GM18858 (cell line): ENCODE measurements at regions not wholly inside any gene's neighbourhood (a gene's known extent, or its start where the extent isn't known, plus 50 kb on each side); places are given as distances from the start of the nearest gene placed in this dataset.

Source experiments
- ATAC-seq: cut with Tn5 transposase; IDR thresholded peaks from one replicate; pipeline ENCODE4 v1.9.1; 2021; ENCODE audit not compliant: unreplicated experiment

GRCh38 chr5:165808335-165808734, 2302.9 kb downstream of the MAT2B start:
- no peak for ATAC-seq

GRCh38 chr5:165809914-165810313, 2304.5 kb downstream of the MAT2B start:
- no peak for ATAC-seq

DNA sequence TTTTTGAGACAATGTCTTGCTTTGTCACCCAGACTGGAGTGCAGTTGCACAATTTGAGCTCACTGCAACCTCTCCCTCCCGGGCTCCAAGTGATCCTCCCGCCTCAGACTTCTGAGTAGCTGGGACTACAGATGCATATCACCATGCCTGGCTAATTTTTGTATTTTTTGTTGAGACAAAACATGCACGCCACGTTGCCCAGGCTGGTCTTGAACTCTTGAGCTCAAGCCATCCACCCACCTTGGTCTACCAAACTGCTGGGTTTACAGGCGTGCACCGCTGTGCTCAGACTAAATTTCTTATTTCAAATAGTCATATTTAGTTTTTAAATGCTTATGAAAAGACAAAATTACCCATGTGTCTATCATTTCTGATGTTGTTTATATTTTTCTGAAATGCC, 2324.1 kb downstream of the MAT2B start:
- no peak for ATAC-seq

DNA sequence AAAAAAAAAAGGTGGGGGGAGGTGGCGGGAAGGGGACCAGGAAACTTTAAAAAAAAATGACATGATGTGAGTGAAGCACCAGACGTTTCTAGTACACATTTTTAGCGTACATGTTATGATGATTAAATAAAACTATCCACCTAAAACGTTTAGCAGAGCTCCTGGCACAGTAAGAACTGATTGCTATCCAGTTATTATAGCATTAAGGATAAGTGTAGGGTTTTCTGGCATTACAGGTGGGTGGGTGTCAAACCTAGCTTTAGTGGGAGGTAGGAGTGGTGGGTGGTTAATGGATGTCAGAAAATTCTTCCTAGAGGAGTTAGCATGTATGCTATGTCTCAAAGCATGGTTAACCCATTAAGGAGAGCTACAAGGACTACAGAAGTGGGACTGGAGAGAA, 2329.5 kb downstream of the MAT2B start:
- no peak for ATAC-seq

DNA sequence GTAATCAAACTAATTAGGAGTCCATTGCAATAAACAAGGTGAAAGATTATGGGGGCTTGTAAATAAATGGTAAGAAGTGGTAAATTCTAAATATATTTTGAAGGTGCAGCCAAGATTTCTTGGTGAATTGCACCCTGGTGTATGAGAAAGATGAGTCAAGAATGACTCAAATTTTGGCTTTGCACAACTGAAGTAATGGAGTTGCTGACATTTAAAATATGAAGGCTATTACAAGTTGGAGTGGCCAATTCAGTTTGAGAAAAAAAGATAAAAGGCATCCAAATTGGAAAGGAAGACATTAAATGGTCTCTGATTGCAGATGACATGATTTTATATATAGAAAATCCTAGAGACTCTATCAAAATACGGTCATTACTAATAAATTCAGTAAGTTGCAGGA, 2330.6 kb downstream of the MAT2B start:
- ATAC-seq, result no peak

GRCh38 chr5:165837286-165837685, 2331.9 kb downstream of the MAT2B start:
- ATAC-seq, result no peak

- no peak for ATAC-seq
These were observed 2339.2 kb downstream of the MAT2B start for GRCh38 chr5:165844571-165844970.

DNA sequence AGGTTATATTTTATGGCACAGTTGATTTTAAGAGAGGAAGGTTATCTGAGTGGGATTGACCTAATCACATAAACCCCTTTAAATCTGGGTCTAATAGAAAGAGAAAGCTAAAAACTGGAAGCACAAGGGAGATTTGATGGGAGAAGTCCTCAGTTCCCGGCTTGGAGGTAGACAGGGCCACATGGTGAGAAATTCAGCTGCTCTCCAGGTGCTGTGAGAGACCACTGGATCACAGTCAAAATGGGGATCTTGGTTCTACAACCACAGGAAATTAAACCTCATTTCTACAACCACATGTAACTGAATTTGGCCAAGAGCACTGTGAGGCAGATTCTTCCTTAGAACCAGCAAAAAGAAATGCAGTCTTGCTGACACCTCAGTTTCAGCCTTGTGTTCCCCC, 2352.7 kb downstream of the MAT2B start:
- ATAC-seq, result no peak

DNA sequence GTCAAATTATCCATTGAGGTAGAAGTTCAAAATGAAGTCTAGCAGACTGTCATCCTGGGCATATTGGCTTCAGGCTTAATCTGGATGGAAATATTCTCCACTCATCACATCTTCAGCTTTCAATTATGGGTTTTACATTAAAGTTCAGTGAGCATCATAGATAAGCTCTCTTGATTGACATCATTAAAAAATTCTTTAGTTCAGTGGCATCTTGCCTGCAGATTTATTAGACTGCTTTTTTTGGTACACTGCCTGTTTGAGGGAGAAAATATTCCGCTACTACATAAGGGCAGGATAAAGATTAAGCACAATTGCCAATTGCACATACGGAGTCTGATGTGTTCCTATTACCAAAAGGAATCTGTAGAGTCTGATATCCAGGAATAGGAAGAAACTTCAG, 2353.8 kb downstream of the MAT2B start:
- no peak for ATAC-seq

GRCh38 chr5:165863239-165863638, 2357.8 kb downstream of the MAT2B start:
- ATAC-seq, result no peak

- ATAC-seq, result no peak
These were observed 2365.9 kb downstream of the MAT2B start for GRCh38 chr5:165871291-165871690.

DNA sequence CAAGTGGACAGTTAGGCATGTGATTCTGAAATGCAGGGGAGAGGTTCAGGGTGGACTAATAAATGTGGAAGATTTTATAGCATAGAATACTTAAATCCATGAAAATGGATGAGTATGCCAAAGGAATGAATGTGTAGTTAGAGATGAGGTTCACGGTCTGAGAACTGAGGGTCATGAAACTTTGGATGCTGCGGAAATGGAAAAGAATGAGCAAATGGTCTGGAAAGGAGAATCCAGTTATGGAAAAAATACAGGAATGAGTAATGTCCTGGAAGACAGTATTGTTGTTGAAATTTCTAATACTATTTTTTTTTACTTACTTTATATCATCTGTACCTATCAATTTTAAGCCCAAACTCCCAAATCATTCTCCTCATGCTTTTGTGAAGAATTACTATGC, 2369.4 kb downstream of the MAT2B start:
- ATAC-seq, result no peak

GRCh38 chr5:165876538-165876937, 2371.1 kb downstream of the MAT2B start:
- ATAC-seq, result no peak

- ATAC-seq, result no peak
These were observed 2372.1 kb downstream of the MAT2B start for GRCh38 chr5:165877475-165877874.

GRCh38 chr5:165881259-165881658, 2375.8 kb downstream of the MAT2B start:
- no peak for ATAC-seq

GRCh38 chr5:165882099-165882498, 2376.7 kb downstream of the MAT2B start:
- no peak for ATAC-seq

GRCh38 chr5:165885623-165886350, 2380.4 kb downstream of the MAT2B start:
- ATAC-seq, result no peak

- no peak for ATAC-seq
These were observed 2381.7 kb downstream of the MAT2B start for GRCh38 chr5:165887147-165887546.

DNA sequence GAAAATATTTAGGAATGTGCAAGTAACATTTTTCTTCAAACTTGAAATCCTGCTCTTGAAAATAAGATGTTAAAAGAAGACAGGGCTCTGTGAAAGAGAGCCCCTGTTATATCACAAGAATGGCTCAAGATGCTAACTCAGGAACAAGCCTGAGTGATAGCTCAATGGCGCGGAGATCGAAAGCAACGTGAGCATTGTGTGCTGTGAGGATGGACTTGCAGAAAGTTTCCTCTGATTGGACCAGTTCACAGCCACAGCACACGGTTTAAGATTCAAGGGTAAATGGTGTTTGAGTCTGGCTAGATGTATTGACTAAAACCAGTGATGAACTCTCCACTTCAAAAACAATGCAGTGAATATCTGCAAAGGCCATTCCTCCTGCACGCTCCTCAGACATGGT, 2387.0 kb downstream of the MAT2B start:
- ATAC-seq, result no peak

DNA sequence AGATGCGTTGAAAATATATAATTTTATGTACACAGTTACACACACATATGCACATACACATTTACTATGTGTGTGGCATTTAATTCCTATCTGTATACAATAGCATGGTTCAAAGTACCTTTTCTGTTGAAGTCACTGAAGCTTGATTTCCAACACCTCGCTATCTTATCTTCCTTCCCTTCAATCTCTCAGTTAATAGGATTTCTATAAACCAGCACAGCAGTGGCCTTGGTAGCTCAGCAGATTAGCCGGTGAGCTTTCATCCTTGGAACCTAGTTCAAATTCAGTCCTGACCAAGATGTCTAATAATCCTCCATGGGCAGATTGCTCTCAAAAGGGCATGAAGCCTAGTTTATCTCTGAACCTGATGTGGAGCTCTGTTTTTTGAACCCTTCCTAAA, 2389.5 kb downstream of the MAT2B start:
- no peak for ATAC-seq

DNA sequence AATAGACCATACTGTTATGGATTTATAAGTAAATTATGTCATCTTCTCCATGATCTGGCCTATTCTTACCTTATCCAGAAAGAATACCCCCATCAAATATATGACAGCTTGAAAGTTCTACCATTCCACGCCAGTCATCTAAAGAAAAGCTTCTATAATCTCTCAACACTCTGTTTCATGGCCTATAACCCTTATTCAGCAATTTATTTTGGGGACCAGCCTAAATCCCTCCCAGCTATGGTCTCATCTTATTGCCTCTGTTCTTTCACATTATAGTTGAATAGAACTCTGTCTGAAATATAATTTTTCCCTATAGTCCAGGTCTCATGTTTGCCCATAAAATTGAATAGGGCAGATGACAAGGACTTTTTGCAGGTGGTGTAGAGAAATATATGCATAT, 2387.6 kb upstream of the WWC1 start:
- ATAC-seq, result no peak

GRCh38 chr5:165906871-165907270, 2384.6 kb upstream of the WWC1 start:
- ATAC-seq, result no peak

DNA sequence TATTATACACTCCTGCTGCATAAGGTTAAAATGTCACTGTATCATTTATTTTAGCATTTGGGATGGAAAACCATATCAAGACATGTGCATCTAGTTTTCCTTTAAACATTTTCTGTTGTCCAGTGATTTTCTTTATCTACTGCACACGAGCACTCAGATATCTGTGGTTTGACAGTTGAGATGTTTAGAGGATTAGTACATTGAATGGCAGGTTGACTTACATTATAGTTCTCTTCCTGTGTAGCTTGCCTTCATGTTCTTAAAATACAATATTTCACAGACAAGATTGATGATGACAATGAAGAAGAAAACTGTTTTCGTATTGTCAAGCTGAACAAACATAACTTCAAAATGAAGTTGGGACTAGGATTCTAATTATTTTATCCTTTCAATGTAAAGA, 2378.4 kb upstream of the WWC1 start:
- ATAC-seq, result no peak
